ENCODE measurements at regions not wholly inside any gene's neighbourhood (a gene's known extent, or its start where the extent isn't known, plus 50 kb on each side); places are given as distances from the start of the nearest gene placed in this dataset.
"Not testable (repeated sequence)": the region's sequence is repeated elsewhere in the genome, so short reads cannot be mapped to it uniquely, and the experiment has no call there.

- ATAC-seq; H3K4me1 ChIP-seq; DNase-seq; H3K27me3 ChIP-seq; H3K9me3 ChIP-seq; H3K27ac ChIP-seq; H3K4me3 ChIP-seq; H3K36me3 ChIP-seq; intact Hi-C loops (cut with DNase I): not testable (repeated sequence)
Observed at GRCh38 chrX:90575155-90575554, 653.4 kb downstream of the TGIF2LX start.

- DNase-seq; H3K27ac ChIP-seq; H3K27me3 ChIP-seq; H3K4me1 ChIP-seq; intact Hi-C loops (cut with DNase I); H3K36me3 ChIP-seq; H3K9me3 ChIP-seq; H3K4me3 ChIP-seq; ATAC-seq: not testable (repeated sequence)
Observed at GRCh38 chrX:90601921-90602320, 680.2 kb downstream of the TGIF2LX start.

- ATAC-seq; H3K4me1 ChIP-seq; H3K36me3 ChIP-seq; intact Hi-C loops (cut with DNase I); H3K4me3 ChIP-seq; H3K9me3 ChIP-seq; H3K27me3 ChIP-seq; DNase-seq; H3K27ac ChIP-seq: not testable (repeated sequence)
Observed at GRCh38 chrX:90605736-90606135, 684.0 kb downstream of the TGIF2LX start.

GRCh38 chrX:90617710-90618325 is 696.1 kb downstream of the TGIF2LX start:
- ATAC-seq (no peak), DNase-seq (peak in 2 of 4 donors; percentile 10 to 19)
- intact Hi-C loops (cut with DNase I): no loop called here

GRCh38 chrX:90665161-90665560 is 743.5 kb downstream of the TGIF2LX start:
- ATAC-seq, H3K9me3 ChIP-seq: not testable (repeated sequence)

More at GRCh38 chrX:90617710-90618325, 696.1 kb downstream of the TGIF2LX start:
- Histone ChIP-seq H3K36me3 (no peaks in the 10 kb centered on the region), H3K4me1 (no peaks in the 10 kb centered on the region), H3K9me3 (no peaks in the 10 kb centered on the region), H3K27ac (no peak overlapping the region), H3K4me3 (no peak overlapping the region), H3K27me3 (no peaks in the 10 kb centered on the region)
- TF ChIP-seq CTCF (IDR thresholded peaks at IDR 0.05): no peak

GRCh38 chrX:90713552-90713951 is 721.1 kb upstream of the PABPC5 start:
- ATAC-seq; H3K9me3 ChIP-seq; H3K27me3 ChIP-seq; H3K4me1 ChIP-seq; intact Hi-C loops (cut with DNase I); H3K27ac ChIP-seq; H3K4me3 ChIP-seq; DNase-seq; H3K36me3 ChIP-seq: not testable (repeated sequence)

More at GRCh38 chrX:90665161-90665560, 743.5 kb downstream of the TGIF2LX start:
- H3K27ac ChIP-seq; intact Hi-C loops (cut with DNase I); H3K4me1 ChIP-seq; H3K4me3 ChIP-seq; H3K27me3 ChIP-seq; H3K36me3 ChIP-seq; DNase-seq: not testable (repeated sequence)

GRCh38 chrX:90737555-90737954 is 697.1 kb upstream of the PABPC5 start:
- H3K27me3 ChIP-seq; intact Hi-C loops (cut with DNase I); H3K27ac ChIP-seq; H3K36me3 ChIP-seq; H3K9me3 ChIP-seq; DNase-seq; ATAC-seq; H3K4me3 ChIP-seq; H3K4me1 ChIP-seq: not testable (repeated sequence)

- H3K4me1 ChIP-seq; H3K27ac ChIP-seq; H3K36me3 ChIP-seq; DNase-seq; H3K4me3 ChIP-seq; H3K9me3 ChIP-seq; intact Hi-C loops (cut with DNase I); ATAC-seq; H3K27me3 ChIP-seq: not testable (repeated sequence)
Observed at GRCh38 chrX:90757619-90758018, 677.0 kb upstream of the PABPC5 start.

- DNase-seq, ATAC-seq: not testable (repeated sequence)
Observed at GRCh38 chrX:90765482-90765881, 669.2 kb upstream of the PABPC5 start.

GRCh38 chrX:90780286-90780789 is 654.3 kb upstream of the PABPC5 start:
- ATAC-seq; H3K4me3 ChIP-seq; H3K27me3 ChIP-seq; H3K36me3 ChIP-seq; intact Hi-C loops (cut with DNase I); H3K27ac ChIP-seq; DNase-seq; H3K4me1 ChIP-seq; H3K9me3 ChIP-seq: not testable (repeated sequence)

More at GRCh38 chrX:90765482-90765881, 669.2 kb upstream of the PABPC5 start:
- H3K36me3 ChIP-seq; H3K27ac ChIP-seq; H3K9me3 ChIP-seq; H3K27me3 ChIP-seq; H3K4me1 ChIP-seq; H3K4me3 ChIP-seq; intact Hi-C loops (cut with DNase I): not testable (repeated sequence)
